SK-N-MC (cell line): ENCODE measurements at regions not wholly inside any gene's neighbourhood (a gene's known extent, or its start where the extent isn't known, plus 50 kb on each side); places are given as distances from the start of the nearest gene placed in this dataset.

ENCODE experiments used
- EZH2 ChIP-seq: fragments of 200-600 bp; sonication (generic); IDR thresholded peaks from one replicate; pipeline ENCODE4 v1.6.1; 2017; ENCODE audit warnings: antibody characterized with exemption
- POLR2AphosphoS5 ChIP-seq: IDR thresholded peaks from 2 replicates; pipeline ENCODE4 v1.6.1; 2012; ENCODE audit warnings: mild to moderate bottlenecking, low read depth, low read length, borderline replicate concordance

DNA sequence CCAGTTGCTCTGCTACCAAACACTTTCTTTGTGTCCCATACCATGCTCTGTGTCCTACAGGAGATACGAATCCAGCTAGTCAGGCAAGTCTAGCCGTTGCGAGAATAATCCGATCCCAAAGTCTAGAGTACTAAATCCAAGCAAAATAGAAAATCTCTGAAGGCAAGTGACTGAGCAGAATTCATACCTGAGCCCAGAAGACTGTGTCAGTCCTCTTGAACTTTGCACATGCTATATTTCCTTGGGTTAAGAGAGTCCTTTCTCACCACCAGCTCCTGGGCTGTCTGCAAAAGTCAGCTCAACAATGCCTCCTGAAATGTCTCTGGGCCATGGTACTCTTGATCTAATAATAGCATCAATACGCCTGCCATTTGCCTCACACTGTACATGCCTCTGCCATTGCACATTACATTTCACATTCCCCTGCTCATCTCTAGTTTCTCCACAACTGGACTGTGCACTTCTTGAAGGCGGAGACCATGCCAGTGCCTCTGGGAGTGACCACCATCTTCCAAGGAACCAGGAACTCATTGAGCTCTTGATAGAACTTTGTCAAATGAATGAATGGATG, 265.8 kb upstream of the ID2 start:
- TF ChIP-seq EZH2 (no peak), POLR2AphosphoS5 (no peak)
